ENCODE measurements at regions not wholly inside any gene's neighbourhood (a gene's known extent, or its start where the extent isn't known, plus 50 kb on each side); places are given as distances from the start of the nearest gene placed in this dataset.
A peak's percentile ranks its signal among the peaks of the same experiment; 100 is the strongest.

DNA sequence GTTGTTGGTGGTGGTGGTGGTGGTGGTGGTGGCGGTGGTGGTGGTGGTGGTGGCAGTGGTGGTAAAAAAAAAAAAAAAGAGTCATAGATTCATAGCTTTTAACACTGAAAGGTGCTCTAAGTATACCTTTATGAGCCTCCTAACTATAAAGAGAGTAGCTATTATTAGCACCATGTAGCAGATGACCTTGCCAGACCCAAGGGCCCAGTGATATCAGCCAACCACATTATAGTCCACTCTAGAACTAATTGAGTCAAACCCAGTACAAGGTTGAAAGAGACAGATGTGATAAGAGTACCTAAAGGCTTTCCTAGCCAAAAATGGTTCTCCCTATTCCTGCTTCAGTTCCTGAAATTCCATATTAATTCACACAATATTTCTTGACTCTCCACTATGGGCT, 245.3 kb downstream of the HACE1 start:
- ChIA-PET CTCF (interaction anchor here (1.6 kb wide), 1 partner anchor 9 kb away, joined by 6 read pairs; no protein-coding TSS in a partner anchor), POLR2A (no interaction called here)
- H3K9me3 Mint-ChIP-seq, result no peaks in the 10 kb centered on the region
- ATAC-seq (no peak), DNase-seq (ENCODE audit: low spot score) (no peak)
- H3K4me3 Mint-ChIP-seq, result no peak overlapping the region
- H3K27ac Mint-ChIP-seq, result no peak overlapping the region; the same call in 1 of the 2 replicates
- H3K27me3 Mint-ChIP-seq (ENCODE audit: low read depth), result no peaks in the 10 kb centered on the region
- no peaks in the 10 kb centered on the region for H3K36me3 Mint-ChIP-seq
- TF ChIP-seq, protein P1, sequence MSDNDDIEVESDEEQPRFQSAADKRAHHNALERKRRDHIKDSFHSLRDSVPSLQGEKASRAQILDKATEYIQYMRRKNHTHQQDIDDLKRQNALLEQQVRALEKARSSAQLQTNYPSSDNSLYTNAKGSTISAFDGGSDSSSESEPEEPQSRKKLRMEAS (CRISPR knock-in tag; IDR thresholded peaks at IDR 0.05), result no peak
- TF ChIP-seq, protein P2, sequence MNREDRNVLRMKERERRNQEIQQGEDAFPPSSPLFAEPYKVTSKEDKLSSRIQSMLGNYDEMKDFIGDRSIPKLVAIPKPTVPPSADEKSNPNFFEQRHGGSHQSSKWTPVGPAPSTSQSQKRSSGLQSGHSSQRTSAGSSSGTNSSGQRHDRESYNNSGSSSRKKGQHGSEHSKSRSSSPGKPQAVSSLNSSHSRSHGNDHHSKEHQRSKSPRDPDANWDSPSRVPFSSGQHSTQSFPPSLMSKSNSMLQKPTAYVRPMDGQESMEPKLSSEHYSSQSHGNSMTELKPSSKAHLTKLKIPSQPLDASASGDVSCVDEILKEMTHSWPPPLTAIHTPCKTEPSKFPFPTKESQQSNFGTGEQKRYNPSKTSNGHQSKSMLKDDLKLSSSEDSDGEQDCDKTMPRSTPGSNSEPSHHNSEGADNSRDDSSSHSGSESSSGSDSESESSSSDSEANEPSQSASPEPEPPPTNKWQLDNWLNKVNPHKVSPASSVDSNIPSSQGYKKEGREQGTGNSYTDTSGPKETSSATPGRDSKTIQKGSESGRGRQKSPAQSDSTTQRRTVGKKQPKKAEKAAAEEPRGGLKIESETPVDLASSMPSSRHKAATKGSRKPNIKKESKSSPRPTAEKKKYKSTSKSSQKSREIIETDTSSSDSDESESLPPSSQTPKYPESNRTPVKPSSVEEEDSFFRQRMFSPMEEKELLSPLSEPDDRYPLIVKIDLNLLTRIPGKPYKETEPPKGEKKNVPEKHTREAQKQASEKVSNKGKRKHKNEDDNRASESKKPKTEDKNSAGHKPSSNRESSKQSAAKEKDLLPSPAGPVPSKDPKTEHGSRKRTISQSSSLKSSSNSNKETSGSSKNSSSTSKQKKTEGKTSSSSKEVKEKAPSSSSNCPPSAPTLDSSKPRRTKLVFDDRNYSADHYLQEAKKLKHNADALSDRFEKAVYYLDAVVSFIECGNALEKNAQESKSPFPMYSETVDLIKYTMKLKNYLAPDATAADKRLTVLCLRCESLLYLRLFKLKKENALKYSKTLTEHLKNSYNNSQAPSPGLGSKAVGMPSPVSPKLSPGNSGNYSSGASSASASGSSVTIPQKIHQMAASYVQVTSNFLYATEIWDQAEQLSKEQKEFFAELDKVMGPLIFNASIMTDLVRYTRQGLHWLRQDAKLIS (CRISPR knock-in tag; IDR thresholded peaks at IDR 0.05; ENCODE audit: borderline replicate concordance), result no peak
- TF ChIP-seq, protein P3, sequence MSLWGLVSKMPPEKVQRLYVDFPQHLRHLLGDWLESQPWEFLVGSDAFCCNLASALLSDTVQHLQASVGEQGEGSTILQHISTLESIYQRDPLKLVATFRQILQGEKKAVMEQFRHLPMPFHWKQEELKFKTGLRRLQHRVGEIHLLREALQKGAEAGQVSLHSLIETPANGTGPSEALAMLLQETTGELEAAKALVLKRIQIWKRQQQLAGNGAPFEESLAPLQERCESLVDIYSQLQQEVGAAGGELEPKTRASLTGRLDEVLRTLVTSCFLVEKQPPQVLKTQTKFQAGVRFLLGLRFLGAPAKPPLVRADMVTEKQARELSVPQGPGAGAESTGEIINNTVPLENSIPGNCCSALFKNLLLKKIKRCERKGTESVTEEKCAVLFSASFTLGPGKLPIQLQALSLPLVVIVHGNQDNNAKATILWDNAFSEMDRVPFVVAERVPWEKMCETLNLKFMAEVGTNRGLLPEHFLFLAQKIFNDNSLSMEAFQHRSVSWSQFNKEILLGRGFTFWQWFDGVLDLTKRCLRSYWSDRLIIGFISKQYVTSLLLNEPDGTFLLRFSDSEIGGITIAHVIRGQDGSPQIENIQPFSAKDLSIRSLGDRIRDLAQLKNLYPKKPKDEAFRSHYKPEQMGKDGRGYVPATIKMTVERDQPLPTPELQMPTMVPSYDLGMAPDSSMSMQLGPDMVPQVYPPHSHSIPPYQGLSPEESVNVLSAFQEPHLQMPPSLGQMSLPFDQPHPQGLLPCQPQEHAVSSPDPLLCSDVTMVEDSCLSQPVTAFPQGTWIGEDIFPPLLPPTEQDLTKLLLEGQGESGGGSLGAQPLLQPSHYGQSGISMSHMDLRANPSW (CRISPR knock-in tag; conservative IDR thresholded peaks at IDR 0.05; ENCODE audit: low read depth), result no peak
- H3K4me1 Mint-ChIP-seq, result peaks cover 6% of the 10 kb centered on the region

DNA sequence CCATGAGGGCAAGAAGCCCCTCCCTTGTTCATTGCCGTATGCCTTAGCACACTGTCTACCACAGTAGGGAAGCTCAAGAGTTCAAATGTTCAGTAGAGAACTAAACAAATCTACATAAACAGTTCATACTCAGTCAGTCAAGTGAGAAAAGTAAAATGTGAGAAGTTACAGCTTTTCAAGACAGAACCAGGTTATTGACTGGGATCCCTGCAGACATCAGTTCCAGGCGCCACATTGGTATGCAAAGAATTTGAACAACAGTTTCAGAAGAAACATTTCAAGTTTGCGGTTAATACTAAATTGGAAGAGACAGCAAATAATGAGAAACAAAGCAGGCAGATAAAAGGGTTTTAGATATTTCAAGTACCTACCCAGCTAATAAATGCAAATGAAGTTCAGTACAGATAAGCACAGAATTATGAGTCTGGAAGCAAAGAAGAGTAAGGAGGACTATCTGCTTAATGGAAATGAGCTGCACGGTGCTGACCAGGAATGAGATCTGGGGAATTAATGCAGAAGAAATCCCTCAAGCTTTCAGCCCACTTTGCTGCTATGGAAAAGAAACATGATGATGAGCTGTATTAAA, 246.2 kb downstream of the HACE1 start:
- Mint-ChIP-seq H3K4me3 (no peak overlapping the region), H3K27ac (no peak overlapping the region), H3K9me3 (no peaks in the 10 kb centered on the region), H3K36me3 (no peaks in the 10 kb centered on the region), H3K27me3 (ENCODE audit: low read depth) (no peaks in the 10 kb centered on the region), H3K4me1 (peaks cover 6% of the 10 kb centered on the region)
- DNase-seq (ENCODE audit: low spot score) (no peak), ATAC-seq (peak; percentile 32; the same call in 1 of the 2 replicates)
- POLR2A ChIA-PET, result no interaction called here
- CTCF ChIA-PET, result interaction anchor here (1.6 kb wide), 1 partner anchor 10 kb away, joined by 6 read pairs; no protein-coding TSS in a partner anchor
- TF ChIP-seq ZNF121 (CRISPR knock-in tag; IDR thresholded peaks at IDR 0.05) (no peak), RORB (CRISPR knock-in tag; IDR thresholded peaks at IDR 0.05) (no peak), IRF2 (CRISPR knock-in tag; IDR thresholded peaks at IDR 0.05; ENCODE audit: borderline replicate concordance, low read depth) (no peak), TEAD1 (CRISPR knock-in tag; IDR thresholded peaks at IDR 0.05) (no peak), KAT7 (CRISPR knock-in tag; IDR thresholded peaks at IDR 0.05; ENCODE audit: borderline replicate concordance) (no peak), SMAD3 (CRISPR knock-in tag; IDR thresholded peaks at IDR 0.05; ENCODE audit: borderline replicate concordance) (no peak)
- TF ChIP-seq, protein P4, sequence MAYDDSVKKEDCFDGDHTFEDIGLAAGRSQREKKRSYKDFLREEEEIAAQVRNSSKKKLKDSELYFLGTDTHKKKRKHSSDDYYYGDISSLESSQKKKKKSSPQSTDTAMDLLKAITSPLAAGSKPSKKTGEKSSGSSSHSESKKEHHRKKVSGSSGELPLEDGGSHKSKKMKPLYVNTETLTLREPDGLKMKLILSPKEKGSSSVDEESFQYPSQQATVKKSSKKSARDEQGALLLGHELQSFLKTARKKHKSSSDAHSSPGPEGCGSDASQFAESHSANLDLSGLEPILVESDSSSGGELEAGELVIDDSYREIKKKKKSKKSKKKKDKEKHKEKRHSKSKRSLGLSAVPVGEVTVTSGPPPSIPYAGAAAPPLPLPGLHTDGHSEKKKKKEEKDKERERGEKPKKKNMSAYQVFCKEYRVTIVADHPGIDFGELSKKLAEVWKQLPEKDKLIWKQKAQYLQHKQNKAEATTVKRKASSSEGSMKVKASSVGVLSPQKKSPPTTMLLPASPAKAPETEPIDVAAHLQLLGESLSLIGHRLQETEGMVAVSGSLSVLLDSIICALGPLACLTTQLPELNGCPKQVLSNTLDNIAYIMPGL (CRISPR knock-in tag; IDR thresholded peaks at IDR 0.05), result no peak
- TF ChIP-seq, protein P5, sequence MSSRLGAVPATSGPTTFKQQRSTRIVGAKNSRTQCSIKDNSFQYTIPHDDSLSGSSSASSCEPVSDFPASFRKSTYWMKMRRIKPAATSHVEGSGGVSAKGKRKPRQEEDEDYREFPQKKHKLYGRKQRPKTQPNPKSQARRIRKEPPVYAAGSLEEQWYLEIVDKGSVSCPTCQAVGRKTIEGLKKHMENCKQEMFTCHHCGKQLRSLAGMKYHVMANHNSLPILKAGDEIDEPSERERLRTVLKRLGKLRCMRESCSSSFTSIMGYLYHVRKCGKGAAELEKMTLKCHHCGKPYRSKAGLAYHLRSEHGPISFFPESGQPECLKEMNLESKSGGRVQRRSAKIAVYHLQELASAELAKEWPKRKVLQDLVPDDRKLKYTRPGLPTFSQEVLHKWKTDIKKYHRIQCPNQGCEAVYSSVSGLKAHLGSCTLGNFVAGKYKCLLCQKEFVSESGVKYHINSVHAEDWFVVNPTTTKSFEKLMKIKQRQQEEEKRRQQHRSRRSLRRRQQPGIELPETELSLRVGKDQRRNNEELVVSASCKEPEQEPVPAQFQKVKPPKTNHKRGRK (CRISPR knock-in tag; IDR thresholded peaks at IDR 0.05; ENCODE audit: borderline replicate concordance), result no peak
- TF ChIP-seq, protein P6, sequence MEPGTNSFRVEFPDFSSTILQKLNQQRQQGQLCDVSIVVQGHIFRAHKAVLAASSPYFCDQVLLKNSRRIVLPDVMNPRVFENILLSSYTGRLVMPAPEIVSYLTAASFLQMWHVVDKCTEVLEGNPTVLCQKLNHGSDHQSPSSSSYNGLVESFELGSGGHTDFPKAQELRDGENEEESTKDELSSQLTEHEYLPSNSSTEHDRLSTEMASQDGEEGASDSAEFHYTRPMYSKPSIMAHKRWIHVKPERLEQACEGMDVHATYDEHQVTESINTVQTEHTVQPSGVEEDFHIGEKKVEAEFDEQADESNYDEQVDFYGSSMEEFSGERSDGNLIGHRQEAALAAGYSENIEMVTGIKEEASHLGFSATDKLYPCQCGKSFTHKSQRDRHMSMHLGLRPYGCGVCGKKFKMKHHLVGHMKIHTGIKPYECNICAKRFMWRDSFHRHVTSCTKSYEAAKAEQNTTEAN (CRISPR knock-in tag; IDR thresholded peaks at IDR 0.05), result no peak
- TF ChIP-seq, protein P7, sequence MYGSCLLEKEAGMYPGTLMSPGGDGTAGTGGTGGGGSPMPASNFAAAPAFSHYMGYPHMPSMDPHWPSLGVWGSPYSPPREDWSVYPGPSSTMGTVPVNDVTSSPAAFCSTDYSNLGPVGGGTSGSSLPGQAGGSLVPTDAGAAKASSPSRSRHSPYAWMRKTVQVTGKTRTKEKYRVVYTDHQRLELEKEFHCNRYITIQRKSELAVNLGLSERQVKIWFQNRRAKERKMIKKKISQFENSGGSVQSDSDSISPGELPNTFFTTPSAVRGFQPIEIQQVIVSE (CRISPR knock-in tag; IDR thresholded peaks at IDR 0.05; ENCODE audit: borderline replicate concordance), result no peak
- TF ChIP-seq, protein P8, sequence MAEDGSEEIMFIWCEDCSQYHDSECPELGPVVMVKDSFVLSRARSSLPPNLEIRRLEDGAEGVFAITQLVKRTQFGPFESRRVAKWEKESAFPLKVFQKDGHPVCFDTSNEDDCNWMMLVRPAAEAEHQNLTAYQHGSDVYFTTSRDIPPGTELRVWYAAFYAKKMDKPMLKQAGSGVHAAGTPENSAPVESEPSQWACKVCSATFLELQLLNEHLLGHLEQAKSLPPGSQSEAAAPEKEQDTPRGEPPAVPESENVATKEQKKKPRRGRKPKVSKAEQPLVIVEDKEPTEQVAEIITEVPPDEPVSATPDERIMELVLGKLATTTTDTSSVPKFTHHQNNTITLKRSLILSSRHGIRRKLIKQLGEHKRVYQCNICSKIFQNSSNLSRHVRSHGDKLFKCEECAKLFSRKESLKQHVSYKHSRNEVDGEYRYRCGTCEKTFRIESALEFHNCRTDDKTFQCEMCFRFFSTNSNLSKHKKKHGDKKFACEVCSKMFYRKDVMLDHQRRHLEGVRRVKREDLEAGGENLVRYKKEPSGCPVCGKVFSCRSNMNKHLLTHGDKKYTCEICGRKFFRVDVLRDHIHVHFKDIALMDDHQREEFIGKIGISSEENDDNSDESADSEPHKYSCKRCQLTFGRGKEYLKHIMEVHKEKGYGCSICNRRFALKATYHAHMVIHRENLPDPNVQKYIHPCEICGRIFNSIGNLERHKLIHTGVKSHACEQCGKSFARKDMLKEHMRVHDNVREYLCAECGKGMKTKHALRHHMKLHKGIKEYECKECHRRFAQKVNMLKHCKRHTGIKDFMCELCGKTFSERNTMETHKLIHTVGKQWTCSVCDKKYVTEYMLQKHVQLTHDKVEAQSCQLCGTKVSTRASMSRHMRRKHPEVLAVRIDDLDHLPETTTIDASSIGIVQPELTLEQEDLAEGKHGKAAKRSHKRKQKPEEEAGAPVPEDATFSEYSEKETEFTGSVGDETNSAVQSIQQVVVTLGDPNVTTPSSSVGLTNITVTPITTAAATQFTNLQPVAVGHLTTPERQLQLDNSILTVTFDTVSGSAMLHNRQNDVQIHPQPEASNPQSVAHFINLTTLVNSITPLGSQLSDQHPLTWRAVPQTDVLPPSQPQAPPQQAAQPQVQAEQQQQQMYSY (CRISPR knock-in tag; IDR thresholded peaks at IDR 0.05), result no peak

Measured in WTC11 (cell line).